Fibroblast of gingiva (primary cell): ENCODE measurements at regions not wholly inside any gene's neighbourhood (a gene's known extent, or its start where the extent isn't known, plus 50 kb on each side); places are given as distances from the start of the nearest gene placed in this dataset.

Source experiments
- DNase-seq: peaks from one replicate; pipeline ENCODE4 v3.0.0-alpha.2; 2011; ENCODE audit warnings: low read depth

GRCh38 chr16:55169780-55170179 lies 154.2 kb upstream of the IRX6 start:
- DNase-seq: no peak

- DNase-seq: no peak
These were observed 152.8 kb upstream of the IRX6 start for GRCh38 chr16:55171241-55171640.

GRCh38 chr16:55175389-55175788 lies 148.6 kb upstream of the IRX6 start:
- DNase-seq: no peak

GRCh38 chr16:55176901-55177300 lies 147.1 kb upstream of the IRX6 start:
- DNase-seq: no peak

GRCh38 chr16:55179411-55179810 lies 144.6 kb upstream of the IRX6 start:
- no peak for DNase-seq

GRCh38 chr16:55179852-55180585 lies 144.0 kb upstream of the IRX6 start:
- DNase-seq: no peak

- no peak for DNase-seq
These were observed 140.0 kb upstream of the IRX6 start for GRCh38 chr16:55184052-55184451.

- DNase-seq: no peak
These were observed 139.4 kb upstream of the IRX6 start for GRCh38 chr16:55184619-55185018.

- no peak for DNase-seq
These were observed 134.8 kb upstream of the IRX6 start for GRCh38 chr16:55189224-55189623.

GRCh38 chr16:55189682-55190636 lies 134.0 kb upstream of the IRX6 start:
- no peak for DNase-seq

GRCh38 chr16:55192734-55193133 lies 131.3 kb upstream of the IRX6 start:
- no peak for DNase-seq

- DNase-seq: no peak
These were observed 120.4 kb upstream of the IRX6 start for GRCh38 chr16:55203570-55203969.

GRCh38 chr16:55204069-55204468 lies 119.9 kb upstream of the IRX6 start:
- no peak for DNase-seq

- DNase-seq: no peak
These were observed 119.1 kb upstream of the IRX6 start for GRCh38 chr16:55204923-55205322.

GRCh38 chr16:55207693-55208428 lies 116.1 kb upstream of the IRX6 start:
- DNase-seq: no peak

GRCh38 chr16:55209626-55210025 lies 114.4 kb upstream of the IRX6 start:
- no peak for DNase-seq

- DNase-seq: no peak
These were observed 111.2 kb upstream of the IRX6 start for GRCh38 chr16:55212791-55213190.

- DNase-seq: no peak
These were observed 109.6 kb upstream of the IRX6 start for GRCh38 chr16:55214412-55214811.

- no peak for DNase-seq
These were observed 109.0 kb upstream of the IRX6 start for GRCh38 chr16:55214974-55215494.

GRCh38 chr16:55217392-55217791 lies 106.6 kb upstream of the IRX6 start:
- no peak for DNase-seq

- DNase-seq: no peak
These were observed 102.2 kb upstream of the IRX6 start for GRCh38 chr16:55221836-55222235.

GRCh38 chr16:55222486-55222885 lies 101.5 kb upstream of the IRX6 start:
- DNase-seq: no peak
